GM12878 (cell line): ENCODE measurements at regions not wholly inside any gene's neighbourhood (a gene's known extent, or its start where the extent isn't known, plus 50 kb on each side); places are given as distances from the start of the nearest gene placed in this dataset.

Experiments
- ATAC-seq: fragments of 200-7000 bp; cut with Tn5 transposase; 3 replicates; pipeline ENCODE4 v1.9.1; 2020; ENCODE audit warnings: mild to moderate bottlenecking, moderate library complexity
- BruUV-seq: library from RNA; stranded (reverse); fragments of 400-500 nt; replicated peaks from 2 replicates; lab custom pipeline; 2021; lab: Mats Ljungman, UMichigan
- CTCF ChIA-PET: fragments of 300-600 bp; sonication (Branson Sonifier 250); formaldehyde crosslinking; extraction: SDS; loops from one replicate; lab custom pipeline; 2021; ENCODE audit warnings: inconsistent platforms; lab: Yijun Ruan, JAX
- POLR2A ChIA-PET: fragments of 350-600 bp; formaldehyde crosslinking; extraction: SDS; loops from one replicate; lab custom pipeline; 2021; ENCODE audit warnings: inconsistent platforms; lab: Charles Lee
- RAD21 ChIA-PET: fragments of 300-600 bp; sonication (Branson Sonifier 250); formaldehyde crosslinking; loops from one replicate; lab custom pipeline; 2023; ENCODE audit warnings: antibody characterized with exemption; ENCODE audit not compliant: unreplicated experiment; lab: Charles Lee
- SMC1A ChIA-PET: fragments of 300-600 bp; sonication (Branson Sonifier 250); formaldehyde crosslinking; loops from one replicate; lab custom pipeline; 2023; ENCODE audit not compliant: unreplicated experiment, uncharacterized antibody; lab: Charles Lee
- DNase-seq: peaks from one replicate; pipeline ENCODE4 v3.0.0-alpha.2; 2011; ENCODE audit warnings: low read depth, low spot score
- FAIRE-seq: peaks from 3 replicates; lab custom pipeline; 2011; peaks lifted over from hg19 to GRCh38; lab: Jason Lieb, UNC
- H2AFZ ChIP-seq: 2 replicates; pipeline ENCODE4 v1.6.0; 2011; ENCODE audit warnings: low read depth, low read length, control low read depth; ENCODE audit not compliant: control insufficient read depth
- H3K27ac ChIP-seq: 2 replicates; pipeline ENCODE4 v1.5.1; 2011; ENCODE audit warnings: control low read depth; ENCODE audit not compliant: control insufficient read depth, insufficient read depth
- H3K27me3 ChIP-seq, 2 experiments: replicated peaks in 1 of 2; 2 replicates each; pipeline versions ENCODE4 v1.6.0 to v1.6.1; 2011; ENCODE audit warnings: low read length in 1 of 2; ENCODE audit not compliant: control insufficient read depth in 2 of 2, insufficient read depth in 2 of 2
- H3K36me3 ChIP-seq, 2 experiments: 2 replicates each; pipeline ENCODE4 v1.5.1; 2011; ENCODE audit warnings: low read length in 1 of 2; ENCODE audit not compliant: control insufficient read depth in 2 of 2, insufficient read depth in 2 of 2
- H3K4me1 ChIP-seq: 2 replicates; pipeline ENCODE4 v1.6.1; 2011; ENCODE audit warnings: mild to moderate bottlenecking, low read length, moderate library complexity, mixed read lengths; ENCODE audit not compliant: control insufficient read depth, insufficient read depth
- H3K4me2 ChIP-seq: 2 replicates; pipeline ENCODE4 v1.6.0; 2011; ENCODE audit warnings: control low read depth; ENCODE audit not compliant: control insufficient read depth, insufficient read depth
- H3K4me3 ChIP-seq: fragments of 200-600 bp; sonication (generic); 2 replicates; pipeline ENCODE4 v1.5.1; 2016
- H3K79me2 ChIP-seq: 2 replicates; pipeline ENCODE4 v1.6.0; 2011; ENCODE audit warnings: low read length; ENCODE audit not compliant: control insufficient read depth, insufficient read depth
- H3K9ac ChIP-seq: 2 replicates; pipeline ENCODE4 v1.8.0; 2011; ENCODE audit warnings: low read length, control low read depth, mixed read lengths; ENCODE audit not compliant: control insufficient read depth, insufficient read depth
- H3K9me3 ChIP-seq: replicated peaks from 3 replicates; pipeline ENCODE4 v1.5.1; 2011; ENCODE audit warnings: mild to moderate bottlenecking, low read length; ENCODE audit not compliant: control insufficient read depth, insufficient read depth
- H4K20me1 ChIP-seq: 2 replicates; pipeline ENCODE4 v1.6.0; 2011; ENCODE audit not compliant: control insufficient read depth, insufficient read depth
- BHLHE40 ChIP-seq, 2 experiments: fragments of 450-650 bp in 1 of 2; IDR thresholded peaks; 2 replicates each; pipeline ENCODE4 v1.6.1; 2011 to 2017; ENCODE audit warnings: low read depth in 2 of 2, borderline replicate concordance in 1 of 2, improper control_type of control experiment in 1 of 2, low read length in 1 of 2, mild to moderate bottlenecking in 1 of 2
- BRCA1 ChIP-seq: IDR thresholded peaks from 2 replicates; pipeline ENCODE4 v1.6.1; 2011; ENCODE audit warnings: low read depth, low read length, improper control_type of control experiment
- E2F4 ChIP-seq: IDR thresholded peaks from 2 replicates; pipeline ENCODE4 v1.6.1; 2012; ENCODE audit warnings: low read depth, low read length, improper control_type of control experiment
- MEF2A ChIP-seq: IDR thresholded peaks from 2 replicates; pipeline ENCODE4 v1.6.1; 2011; ENCODE audit warnings: low read depth, mild to moderate bottlenecking, low read length, moderate library complexity; ENCODE audit not compliant: insufficient read depth
- NKRF ChIP-seq: fragments of 450-650 bp; conservative IDR thresholded peaks from 2 replicates; pipeline ENCODE4 v1.6.1; 2017; ENCODE audit warnings: mild to moderate bottlenecking, moderate library complexity
- POLR2A ChIP-seq: IDR thresholded peaks from 2 replicates; pipeline ENCODE4 v1.6.1; 2011; ENCODE audit warnings: low read depth, mild to moderate bottlenecking, low read length
- STAT1 ChIP-seq: fragments of 450-650 bp; conservative IDR thresholded peaks from 2 replicates; pipeline ENCODE4 v1.6.1; 2014; ENCODE audit warnings: antibody characterized with exemption, mild to moderate bottlenecking
- SUZ12 ChIP-seq: fragments of 200-600 bp; sonication (generic); IDR thresholded peaks from one replicate; pipeline ENCODE4 v1.6.1; 2018; ENCODE audit warnings: antibody characterized with exemption, mild to moderate bottlenecking; ENCODE audit not compliant: unreplicated experiment
- ZBED1 ChIP-seq: IDR thresholded peaks from 2 replicates; pipeline ENCODE4 v1.6.1; 2016; ENCODE audit warnings: borderline replicate concordance
- WGBS: methylation state at CpG from one replicate; pipeline ENCODE4 v1.1.6; 2016; ENCODE audit warnings: low lambda C conversion rate; ENCODE audit not compliant: insufficient replicate concordance, insufficient coverage; ENCODE audit errors: missing lambda C conversion rate; 5-methylcytosine and 5-hydroxymethylcytosine counted together
- in situ Hi-C: fragments of 300-500 bp; cut with MboI; formaldehyde crosslinking; loops from 9 replicates; pipeline ENCODE4 v1.14.3; 2018; ENCODE audit warnings: mixed read lengths
- intact Hi-C: fragments of 100-400 bp; cut with micrococcal nuclease; formaldehyde crosslinking; loops from one replicate; pipeline ENCODE4 v1.14.2; 2022; ENCODE audit not compliant: unreplicated experiment
- TF ChIP-seq, protein P1 (sequence below): fragments of 150-350 bp; IDR thresholded peaks from 2 replicates; pipeline ENCODE4 v1.6.1; 2016; ENCODE audit warnings: low read depth, low read length

GRCh38 chr10:61330669-61331068 is 122.5 kb downstream of the TMEM26 start (continued):
- TF ChIP-seq BHLHE40 (IDR thresholded peaks at IDR 0.05; ENCODE audit: borderline replicate concordance in 1 of 2, low read depth in 2 of 2, low read length in 1 of 2) (no peak), STAT1 (no peak), NKRF (no peak)

GRCh38 chr10:61329854-61330253 is 123.3 kb downstream of the TMEM26 start:
- Histone ChIP-seq H3K27me3 (no peaks in the 10 kb centered on the region; a peak in 1 of 4 replicates), H3K4me2 (no peak overlapping the region), H3K79me2 (no peaks in the 10 kb centered on the region), H3K36me3 (no peaks in the 10 kb centered on the region), H3K27ac (no peak overlapping the region), H3K9ac (no peak overlapping the region), H3K4me3 (no peak overlapping the region), H2AFZ (no peak overlapping the region), H3K4me1 (no peaks in the 10 kb centered on the region), H3K9me3 (no peaks in the 10 kb centered on the region; the same call in 2 of the 3 replicates), H4K20me1 (no peaks in the 10 kb centered on the region)
- SMC1A ChIA-PET: no interaction called here
- POLR2A ChIA-PET: no interaction called here
- in situ Hi-C loops (no loop called here), intact Hi-C loops (loop anchor here (1.0 kb wide), 1 partner anchor 46 kb away; no protein-coding TSS in a partner anchor)
- FAIRE-seq (no peak), DNase-seq (no peak), ATAC-seq (peak; percentile 92)
- 0% methylated on average over 2 of the region's 2 CpGs for WGBS
- CTCF ChIA-PET: interaction anchor here (0.7 to 0.8 kb wide), 2 partner anchors 17 to 46 kb away, joined by 3 read pairs; no protein-coding TSS in a partner anchor
- BruUV-seq: no TSS peak
- RAD21 ChIA-PET: interaction anchor here (1.0 kb wide), 1 partner anchor 43 kb away, joined by 3 read pairs; no protein-coding TSS in a partner anchor
- TF ChIP-seq MEF2A: no peak
- TF ChIP-seq BRCA1: no peak
- TF ChIP-seq SUZ12: no peak
- no peak for TF ChIP-seq ZBED1
- TF ChIP-seq, protein P1, sequence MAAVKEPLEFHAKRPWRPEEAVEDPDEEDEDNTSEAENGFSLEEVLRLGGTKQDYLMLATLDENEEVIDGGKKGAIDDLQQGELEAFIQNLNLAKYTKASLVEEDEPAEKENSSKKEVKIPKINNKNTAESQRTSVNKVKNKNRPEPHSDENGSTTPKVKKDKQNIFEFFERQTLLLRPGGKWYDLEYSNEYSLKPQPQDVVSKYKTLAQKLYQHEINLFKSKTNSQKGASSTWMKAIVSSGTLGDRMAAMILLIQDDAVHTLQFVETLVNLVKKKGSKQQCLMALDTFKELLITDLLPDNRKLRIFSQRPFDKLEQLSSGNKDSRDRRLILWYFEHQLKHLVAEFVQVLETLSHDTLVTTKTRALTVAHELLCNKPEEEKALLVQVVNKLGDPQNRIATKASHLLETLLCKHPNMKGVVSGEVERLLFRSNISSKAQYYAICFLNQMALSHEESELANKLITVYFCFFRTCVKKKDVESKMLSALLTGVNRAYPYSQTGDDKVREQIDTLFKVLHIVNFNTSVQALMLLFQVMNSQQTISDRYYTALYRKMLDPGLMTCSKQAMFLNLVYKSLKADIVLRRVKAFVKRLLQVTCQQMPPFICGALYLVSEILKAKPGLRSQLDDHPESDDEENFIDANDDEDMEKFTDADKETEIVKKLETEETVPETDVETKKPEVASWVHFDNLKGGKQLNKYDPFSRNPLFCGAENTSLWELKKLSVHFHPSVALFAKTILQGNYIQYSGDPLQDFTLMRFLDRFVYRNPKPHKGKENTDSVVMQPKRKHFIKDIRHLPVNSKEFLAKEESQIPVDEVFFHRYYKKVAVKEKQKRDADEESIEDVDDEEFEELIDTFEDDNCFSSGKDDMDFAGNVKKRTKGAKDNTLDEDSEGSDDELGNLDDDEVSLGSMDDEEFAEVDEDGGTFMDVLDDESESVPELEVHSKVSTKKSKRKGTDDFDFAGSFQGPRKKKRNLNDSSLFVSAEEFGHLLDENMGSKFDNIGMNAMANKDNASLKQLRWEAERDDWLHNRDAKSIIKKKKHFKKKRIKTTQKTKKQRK: no peak
- no peak for TF ChIP-seq E2F4
- no peak for TF ChIP-seq POLR2A
